ENCODE measurements at regions not wholly inside any gene's neighbourhood (a gene's known extent, or its start where the extent isn't known, plus 50 kb on each side); places are given as distances from the start of the nearest gene placed in this dataset.

DNA sequence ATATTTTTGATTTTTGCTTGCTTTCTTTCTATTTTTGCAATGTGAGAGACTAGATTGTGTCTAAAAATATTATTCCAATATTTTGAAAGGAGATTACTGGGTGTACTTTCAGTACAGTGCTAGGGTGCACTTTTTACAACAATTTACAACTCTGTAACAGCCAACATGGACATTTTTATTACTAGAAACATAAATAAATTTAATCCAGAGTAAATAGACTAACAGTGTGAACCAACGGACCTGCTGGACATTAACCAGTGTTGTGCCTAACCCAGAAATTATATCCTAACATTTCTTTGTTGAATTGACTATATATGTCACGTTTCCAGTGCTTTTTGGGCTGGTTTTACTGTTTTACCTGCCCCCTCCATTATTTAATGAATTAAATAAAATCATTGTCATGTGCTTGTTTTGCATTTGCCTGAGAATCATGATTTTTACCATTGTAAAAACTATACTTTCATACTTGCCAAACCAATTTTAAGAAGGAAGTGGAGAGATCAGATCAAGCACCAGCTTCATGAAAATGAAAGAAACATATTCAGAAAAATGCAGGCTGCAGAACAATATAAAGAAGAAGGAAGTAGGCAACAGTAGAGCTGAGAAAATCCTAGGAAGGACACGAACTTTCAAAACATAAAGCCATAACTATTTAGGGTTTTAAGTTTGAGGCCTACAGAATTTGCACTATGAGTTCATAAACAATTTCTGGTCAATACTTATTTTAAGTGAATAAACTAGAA lies 400.8 kb upstream of the PIK3R1 start:
- TF ChIP-seq, protein P1, sequence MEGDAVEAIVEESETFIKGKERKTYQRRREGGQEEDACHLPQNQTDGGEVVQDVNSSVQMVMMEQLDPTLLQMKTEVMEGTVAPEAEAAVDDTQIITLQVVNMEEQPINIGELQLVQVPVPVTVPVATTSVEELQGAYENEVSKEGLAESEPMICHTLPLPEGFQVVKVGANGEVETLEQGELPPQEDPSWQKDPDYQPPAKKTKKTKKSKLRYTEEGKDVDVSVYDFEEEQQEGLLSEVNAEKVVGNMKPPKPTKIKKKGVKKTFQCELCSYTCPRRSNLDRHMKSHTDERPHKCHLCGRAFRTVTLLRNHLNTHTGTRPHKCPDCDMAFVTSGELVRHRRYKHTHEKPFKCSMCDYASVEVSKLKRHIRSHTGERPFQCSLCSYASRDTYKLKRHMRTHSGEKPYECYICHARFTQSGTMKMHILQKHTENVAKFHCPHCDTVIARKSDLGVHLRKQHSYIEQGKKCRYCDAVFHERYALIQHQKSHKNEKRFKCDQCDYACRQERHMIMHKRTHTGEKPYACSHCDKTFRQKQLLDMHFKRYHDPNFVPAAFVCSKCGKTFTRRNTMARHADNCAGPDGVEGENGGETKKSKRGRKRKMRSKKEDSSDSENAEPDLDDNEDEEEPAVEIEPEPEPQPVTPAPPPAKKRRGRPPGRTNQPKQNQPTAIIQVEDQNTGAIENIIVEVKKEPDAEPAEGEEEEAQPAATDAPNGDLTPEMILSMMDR (IDR thresholded peaks at IDR 0.05; ENCODE audit: low read length, missing control alignments): no peak
- DNase-seq (ENCODE audit: low read depth): no peak
- no peak overlapping the region for H3K4me3 ChIP-seq (replicated peaks; ENCODE audit: low read depth, low read length)

DNA sequence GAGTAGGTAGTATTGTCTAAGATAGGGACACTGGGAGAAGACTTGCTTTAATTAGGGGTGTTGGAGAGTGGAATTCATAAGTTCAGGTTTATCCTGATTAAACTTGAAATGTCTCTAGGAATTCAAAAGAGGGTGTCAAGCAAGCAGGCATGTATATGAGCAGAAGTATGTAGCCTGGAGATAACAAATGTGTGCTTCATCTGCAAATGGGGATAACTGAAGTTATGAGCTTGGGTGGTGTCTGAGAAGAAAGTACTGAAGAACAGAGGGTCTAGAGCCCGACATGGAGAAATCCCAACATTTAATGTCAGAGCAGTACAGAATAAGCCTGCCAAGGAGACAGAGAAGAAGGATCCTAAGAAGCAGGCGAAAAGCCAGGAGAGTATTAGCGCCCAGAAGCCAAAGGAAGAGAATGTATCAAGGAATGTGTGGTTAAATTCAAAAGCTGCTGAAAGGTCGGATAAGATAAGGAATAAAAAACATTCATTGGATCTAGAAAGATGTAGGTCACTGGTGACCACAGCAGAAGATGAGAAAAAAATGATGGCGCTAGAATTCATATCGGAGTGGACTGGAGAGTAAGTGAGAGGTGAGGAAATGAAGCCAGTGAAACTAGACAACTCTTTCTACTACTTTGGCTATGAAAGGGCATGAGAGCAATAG lies 401.5 kb upstream of the PIK3R1 start:
- H3K4me3 ChIP-seq (replicated peaks; ENCODE audit: low read depth, low read length): no peak overlapping the region
- peak; percentile 55 for DNase-seq (ENCODE audit: low read depth)
- TF ChIP-seq, protein P1 (IDR thresholded peaks at IDR 0.05; ENCODE audit: low read length, missing control alignments): no peak

DNA sequence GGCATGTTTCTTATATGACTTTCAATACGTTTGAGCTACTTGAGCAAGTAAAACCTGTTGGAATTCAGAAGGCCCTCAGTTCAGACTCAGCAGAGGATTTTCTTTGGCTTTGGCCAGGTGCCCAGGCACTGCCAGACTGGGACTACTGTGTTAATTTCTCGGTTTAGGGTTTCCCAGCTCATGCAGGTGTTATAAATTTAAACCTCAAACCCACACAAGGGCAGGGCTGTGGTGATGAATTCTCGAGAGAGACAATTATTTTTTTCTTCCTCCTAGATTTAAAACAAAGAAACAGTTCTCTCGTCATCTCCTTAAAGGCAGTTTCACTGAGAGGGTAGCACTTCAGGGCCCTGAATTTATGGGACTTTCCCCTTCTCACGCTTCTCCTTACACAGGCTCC lies 406.0 kb upstream of the PIK3R1 start:
- DNase-seq (ENCODE audit: low read depth): no peak
- no peak overlapping the region for H3K4me3 ChIP-seq (replicated peaks; ENCODE audit: low read depth, low read length)
- TF ChIP-seq, protein P1 (IDR thresholded peaks at IDR 0.05; ENCODE audit: low read length, missing control alignments): no peak

DNA sequence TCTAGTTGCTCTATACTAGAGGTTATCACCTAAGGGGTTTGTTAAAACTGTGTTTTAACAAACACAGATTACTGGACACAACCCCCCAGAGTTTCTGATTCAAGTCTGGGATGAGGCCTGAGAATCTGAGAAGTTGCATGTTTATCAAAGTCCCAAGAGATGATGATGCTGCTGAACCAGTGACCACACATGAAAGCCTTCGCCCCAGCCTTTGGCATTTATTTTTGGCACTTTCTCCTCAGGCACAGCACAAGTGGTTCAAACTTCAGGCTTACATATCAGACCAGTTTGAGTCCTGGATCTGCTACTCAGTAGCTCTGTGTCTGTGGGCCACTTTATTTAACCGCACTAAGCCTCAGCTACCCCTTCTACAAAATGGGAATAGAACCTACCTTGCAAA lies 407.2 kb upstream of the PIK3R1 start:
- TF ChIP-seq, protein P1 (IDR thresholded peaks at IDR 0.05; ENCODE audit: low read length, missing control alignments): no peak
- no peak overlapping the region for H3K4me3 ChIP-seq (replicated peaks; ENCODE audit: low read depth, low read length)
- peak; percentile 5 for DNase-seq (ENCODE audit: low read depth)

DNA sequence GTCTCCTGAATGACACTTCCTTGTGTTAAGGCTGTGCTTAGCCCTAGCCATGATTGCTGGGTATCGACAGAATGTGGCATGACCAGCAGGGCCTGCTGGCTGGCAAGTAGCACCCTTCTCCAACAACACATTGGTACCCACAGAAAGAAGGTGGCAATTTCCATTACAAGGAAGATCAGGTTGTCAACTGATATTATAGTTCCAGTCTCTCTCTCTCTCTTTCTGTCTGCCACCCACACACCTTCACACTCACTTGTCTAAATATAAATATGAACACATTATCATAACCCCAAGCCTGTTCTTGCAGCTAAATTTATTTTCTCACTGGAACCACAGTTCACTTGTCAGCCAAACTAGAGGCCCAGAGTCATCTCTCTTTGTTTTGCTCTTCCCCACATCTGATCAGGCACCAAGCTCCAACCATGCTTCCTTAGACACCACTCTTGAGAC lies 408.1 kb upstream of the PIK3R1 start:
- TF ChIP-seq, protein P1 (IDR thresholded peaks at IDR 0.05; ENCODE audit: low read length, missing control alignments): no peak
- no peak for DNase-seq (ENCODE audit: low read depth)
- H3K4me3 ChIP-seq (replicated peaks; ENCODE audit: low read depth, low read length): no peak overlapping the region

DNA sequence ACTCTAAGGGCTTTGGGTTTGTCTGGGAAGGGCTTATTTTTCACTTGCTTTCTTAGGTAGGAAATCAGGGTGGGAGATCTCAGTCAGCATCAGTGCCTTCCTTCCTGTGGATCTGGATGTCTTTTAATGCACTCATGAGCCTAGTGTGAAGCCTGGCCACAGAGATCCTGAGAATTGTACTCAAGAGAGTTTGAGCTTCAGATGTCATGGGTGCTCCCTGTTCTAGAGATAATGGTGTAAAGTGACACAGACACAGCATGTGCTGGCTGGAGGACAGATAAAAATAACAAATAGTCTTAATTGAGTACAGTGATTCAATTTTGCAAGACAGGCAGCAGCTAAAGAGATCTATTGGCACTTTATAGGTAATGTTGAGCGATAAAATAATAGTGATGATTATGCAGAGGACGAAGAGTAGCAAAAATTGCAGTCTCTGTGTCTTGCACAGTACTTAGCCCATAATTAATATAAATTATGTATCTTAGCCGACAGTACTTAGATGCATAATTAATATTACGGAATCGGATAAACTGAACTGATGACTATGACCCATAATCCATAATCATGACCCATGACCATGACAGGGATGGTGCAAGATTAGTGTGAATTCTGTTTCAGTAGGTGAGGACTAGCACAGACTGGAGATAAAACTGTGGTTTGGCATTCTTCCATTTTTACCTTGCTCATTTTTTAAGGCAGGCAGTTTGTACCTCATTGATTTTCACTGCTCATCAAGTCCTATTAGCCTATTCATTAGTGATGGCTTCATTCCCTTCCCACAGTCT lies 408.7 kb upstream of the PIK3R1 start:
- TF ChIP-seq, protein P1 (IDR thresholded peaks at IDR 0.05; ENCODE audit: low read length, missing control alignments): no peak
- H3K4me3 ChIP-seq (replicated peaks; ENCODE audit: low read depth, low read length): no peak overlapping the region
- no peak for DNase-seq (ENCODE audit: low read depth)
